IPS-15b (cell line): ENCODE measurements at regions not wholly inside any gene's neighbourhood (a gene's known extent, or its start where the extent isn't known, plus 50 kb on each side); places are given as distances from the start of the nearest gene placed in this dataset.

ENCODE experiments used
- H3K27me3 ChIP-seq: one replicate; pipeline ENCODE4 v1.6.1; 2013; ENCODE audit warnings: low read length; ENCODE audit not compliant: control insufficient read depth, insufficient read depth
- H3K36me3 ChIP-seq: one replicate; pipeline ENCODE4 v1.6.1; 2013; ENCODE audit warnings: low read length; ENCODE audit not compliant: control insufficient read depth, insufficient read depth
- H3K4me1 ChIP-seq: one replicate; pipeline ENCODE4 v1.6.1; 2013; ENCODE audit warnings: mild to moderate bottlenecking, low read length; ENCODE audit not compliant: control insufficient read depth, insufficient read depth
- H3K4me3 ChIP-seq: one replicate; pipeline ENCODE4 v1.5.1; 2013; ENCODE audit warnings: low read depth, low read length
- H3K9ac ChIP-seq: one replicate; pipeline ENCODE4 v1.6.1; 2013; ENCODE audit warnings: low read depth, mild to moderate bottlenecking, low read length
- H3K9me3 ChIP-seq: one replicate; pipeline ENCODE4 v1.6.1; 2013; ENCODE audit warnings: mild to moderate bottlenecking, low read length; ENCODE audit not compliant: control insufficient read depth, insufficient read depth

GRCh38 chr5:125969011-125969813, 454.0 kb upstream of the GRAMD2B start:
- Histone ChIP-seq H3K4me1 (no peaks in the 10 kb centered on the region), H3K4me3 (no peak overlapping the region), H3K27me3 (no peaks in the 10 kb centered on the region), H3K36me3 (no peaks in the 10 kb centered on the region), H3K9ac (no peak overlapping the region), H3K9me3 (no peaks in the 10 kb centered on the region)

DNA sequence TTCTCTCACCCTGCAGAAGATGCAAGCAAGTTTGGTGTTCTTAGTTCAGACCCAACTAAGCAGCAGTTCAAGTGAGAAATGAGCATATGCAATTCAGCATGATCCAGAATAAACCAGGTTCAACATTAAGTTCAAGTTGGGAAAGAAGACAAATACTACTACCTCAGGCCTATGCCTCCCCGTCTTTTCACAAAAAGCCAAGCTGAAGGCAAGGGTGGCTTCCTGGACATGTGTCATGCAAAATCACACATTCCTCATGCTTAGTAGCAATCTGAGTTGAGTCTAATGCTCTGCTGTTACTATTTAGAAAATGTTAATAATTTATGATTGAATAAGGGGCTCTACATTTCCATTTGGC, 453.4 kb upstream of the GRAMD2B start:
- no peaks in the 10 kb centered on the region for H3K4me1 ChIP-seq
- no peak overlapping the region for H3K4me3 ChIP-seq
- H3K9me3 ChIP-seq, result no peaks in the 10 kb centered on the region
- no peaks in the 10 kb centered on the region for H3K36me3 ChIP-seq
- H3K9ac ChIP-seq, result no peak overlapping the region
- H3K27me3 ChIP-seq, result no peaks in the 10 kb centered on the region

DNA sequence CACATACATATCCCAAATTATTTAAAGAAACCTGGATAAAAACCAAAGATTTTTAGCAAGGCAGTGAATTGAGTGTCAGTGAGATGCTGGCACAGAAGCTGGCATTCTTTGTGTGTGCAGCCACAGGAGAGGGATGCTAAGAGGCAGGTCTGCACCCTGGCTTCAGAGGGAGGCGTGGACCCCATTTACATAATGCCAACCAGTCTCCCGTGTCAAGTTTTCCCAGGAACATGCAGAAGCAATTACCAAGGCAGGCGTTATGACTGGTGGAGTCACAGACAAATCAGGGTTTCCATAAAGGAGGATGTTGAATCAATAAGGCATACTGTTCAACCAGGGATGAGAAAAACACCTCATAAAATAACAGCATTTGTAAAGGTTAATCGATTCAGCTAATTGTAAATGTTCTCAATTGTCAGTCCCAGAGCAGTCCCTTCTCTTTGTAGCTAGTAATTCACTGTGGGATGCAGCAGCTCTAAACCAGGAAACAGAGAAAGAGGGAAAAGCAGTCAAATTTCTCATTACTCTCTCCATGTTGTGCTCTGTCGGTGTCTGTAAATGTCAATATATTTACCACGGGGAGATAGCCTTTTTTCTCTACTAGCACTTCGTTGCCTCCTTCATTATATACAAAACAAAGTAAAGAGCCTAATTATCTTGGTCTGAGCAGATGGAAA, 452.4 kb upstream of the GRAMD2B start:
- no peak overlapping the region for H3K4me3 ChIP-seq
- no peak overlapping the region for H3K9ac ChIP-seq
- no peaks in the 10 kb centered on the region for H3K9me3 ChIP-seq
- no peaks in the 10 kb centered on the region for H3K4me1 ChIP-seq
- H3K27me3 ChIP-seq, result no peaks in the 10 kb centered on the region
- H3K36me3 ChIP-seq, result no peaks in the 10 kb centered on the region

GRCh38 chr5:125972706-125973105, 450.5 kb upstream of the GRAMD2B start:
- Histone ChIP-seq H3K4me3 (no peak overlapping the region), H3K9ac (no peak overlapping the region), H3K27me3 (no peaks in the 10 kb centered on the region), H3K4me1 (no peaks in the 10 kb centered on the region), H3K9me3 (no peaks in the 10 kb centered on the region), H3K36me3 (no peaks in the 10 kb centered on the region)

DNA sequence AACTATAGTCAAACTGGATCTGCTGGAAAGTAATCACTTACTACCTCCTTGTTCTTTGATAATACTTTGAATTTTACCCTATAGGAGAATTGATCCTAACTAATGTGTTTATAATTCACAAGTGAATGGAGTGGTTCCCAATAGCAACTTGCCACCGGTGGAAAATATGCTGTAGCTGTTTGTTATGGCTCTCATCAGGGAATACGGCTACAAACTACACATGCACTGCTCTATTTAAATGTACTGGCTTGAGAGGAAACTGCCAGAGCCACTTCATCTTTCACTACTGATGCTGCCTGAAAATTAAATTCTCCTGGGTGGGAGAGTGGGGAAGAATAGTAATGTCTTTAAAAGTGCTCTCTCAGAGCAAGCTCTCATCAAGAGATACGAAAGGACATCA, 448.5 kb upstream of the GRAMD2B start:
- Histone ChIP-seq H3K9ac (no peak overlapping the region), H3K36me3 (no peaks in the 10 kb centered on the region), H3K4me1 (no peaks in the 10 kb centered on the region), H3K27me3 (no peaks in the 10 kb centered on the region), H3K4me3 (no peak overlapping the region), H3K9me3 (no peaks in the 10 kb centered on the region)

DNA sequence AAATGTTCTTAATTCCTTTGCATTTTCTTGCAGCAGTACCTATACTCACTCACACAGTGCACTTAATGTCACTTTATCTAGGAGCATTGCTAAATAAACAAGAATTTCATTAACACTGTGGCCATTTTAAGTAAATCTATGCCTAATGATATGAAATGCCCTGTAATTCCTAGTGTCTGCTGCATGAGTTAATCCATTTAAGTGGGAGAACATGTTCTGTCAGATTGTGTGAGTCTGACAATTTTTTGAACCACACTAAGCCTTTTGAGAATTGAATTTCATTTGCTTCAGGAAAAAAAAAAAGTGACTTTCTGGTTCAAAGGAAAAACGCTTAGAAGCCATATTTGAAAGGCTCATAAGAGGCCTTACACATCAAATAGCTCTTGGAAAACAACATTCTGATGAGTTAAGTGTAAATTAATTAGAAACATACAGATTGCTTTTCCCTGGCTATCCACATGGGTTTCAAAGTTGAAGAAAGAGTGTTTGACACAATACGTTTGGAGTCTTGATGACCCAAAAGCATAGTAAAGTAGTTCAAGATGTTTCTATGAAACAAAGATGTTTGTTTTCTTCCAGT, 446.7 kb upstream of the GRAMD2B start:
- no peaks in the 10 kb centered on the region for H3K4me1 ChIP-seq
- no peak overlapping the region for H3K9ac ChIP-seq
- no peaks in the 10 kb centered on the region for H3K9me3 ChIP-seq
- no peaks in the 10 kb centered on the region for H3K27me3 ChIP-seq
- no peak overlapping the region for H3K4me3 ChIP-seq
- H3K36me3 ChIP-seq, result no peaks in the 10 kb centered on the region

DNA sequence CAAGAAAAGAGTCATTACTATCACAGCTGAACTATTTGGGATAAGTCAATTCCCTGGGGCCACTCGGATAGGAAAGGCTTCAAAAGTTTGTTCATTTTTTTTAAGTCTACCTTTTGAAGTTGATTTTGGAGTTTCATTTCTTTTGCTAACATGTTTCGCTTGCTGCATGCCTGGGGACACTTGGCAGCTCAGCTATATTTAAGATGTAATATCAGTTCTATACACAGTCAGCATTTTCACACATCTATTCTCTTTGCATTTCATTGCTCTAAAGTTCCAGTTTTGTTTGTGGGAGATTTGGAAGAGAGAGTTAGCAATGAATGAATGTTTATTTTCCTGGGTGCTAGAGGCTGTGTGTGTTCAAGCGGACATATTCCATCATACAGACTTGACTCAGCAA, 445.2 kb upstream of the GRAMD2B start:
- H3K4me1 ChIP-seq, result no peaks in the 10 kb centered on the region
- no peaks in the 10 kb centered on the region for H3K9me3 ChIP-seq
- no peaks in the 10 kb centered on the region for H3K27me3 ChIP-seq
- H3K36me3 ChIP-seq, result no peaks in the 10 kb centered on the region
- H3K4me3 ChIP-seq, result no peak overlapping the region
- no peak overlapping the region for H3K9ac ChIP-seq

- H3K36me3 ChIP-seq, result no peaks in the 10 kb centered on the region
- no peak overlapping the region for H3K4me3 ChIP-seq
- no peaks in the 10 kb centered on the region for H3K27me3 ChIP-seq
- no peaks in the 10 kb centered on the region for H3K4me1 ChIP-seq
- H3K9ac ChIP-seq, result no peak overlapping the region
- H3K9me3 ChIP-seq, result no peaks in the 10 kb centered on the region
These were observed 443.6 kb upstream of the GRAMD2B start for GRCh38 chr5:125979636-125980035.

DNA sequence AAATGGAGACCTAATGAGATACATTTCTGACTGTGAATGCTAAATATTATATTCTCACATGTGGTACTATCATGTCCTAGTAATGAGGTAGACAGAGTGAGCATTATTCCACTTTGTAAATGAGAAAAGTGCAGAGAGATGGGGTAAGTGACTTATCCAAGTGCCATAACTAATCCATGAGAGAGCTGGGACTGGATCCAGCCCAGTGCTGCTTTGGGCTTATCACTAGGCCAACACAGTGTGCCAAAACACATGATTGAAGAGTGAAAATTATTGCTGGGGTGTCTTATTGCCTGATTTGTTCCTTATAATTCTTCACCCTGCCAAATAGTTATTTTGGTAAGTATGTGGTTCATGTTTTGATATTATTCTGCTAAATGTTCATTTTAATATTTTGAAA, 442.2 kb upstream of the GRAMD2B start:
- Histone ChIP-seq H3K9me3 (no peaks in the 10 kb centered on the region), H3K36me3 (no peaks in the 10 kb centered on the region), H3K27me3 (no peaks in the 10 kb centered on the region), H3K4me3 (no peak overlapping the region), H3K4me1 (no peaks in the 10 kb centered on the region), H3K9ac (no peak overlapping the region)

DNA sequence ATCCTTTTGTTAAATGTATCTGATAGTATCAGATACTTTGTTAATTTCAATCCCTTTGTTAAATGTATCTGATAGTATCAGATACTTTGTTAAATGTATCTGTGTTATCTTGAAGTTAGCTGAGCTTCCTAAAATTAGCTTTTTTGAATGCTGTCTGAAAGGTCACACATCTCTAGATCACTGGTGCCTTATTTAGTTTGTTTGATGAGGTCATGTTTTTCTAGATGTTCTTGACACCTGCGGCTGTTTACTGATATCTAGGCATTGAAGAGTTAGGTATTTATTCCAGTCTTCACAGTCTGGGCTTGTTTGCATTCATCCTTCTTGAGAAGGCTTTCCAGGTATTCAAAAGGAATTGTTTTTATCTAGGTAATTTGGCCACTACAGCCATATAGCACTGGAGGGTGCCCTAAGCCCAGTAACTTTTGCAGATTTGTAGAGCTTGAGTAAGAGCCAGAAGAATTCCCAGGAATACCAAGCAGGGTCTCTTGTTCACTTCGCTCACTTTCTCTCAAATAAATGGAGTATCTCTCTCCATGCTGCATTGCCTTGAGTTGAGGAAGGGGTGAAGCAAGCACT, 435.4 kb upstream of the GRAMD2B start:
- no peaks in the 10 kb centered on the region for H3K9me3 ChIP-seq
- H3K9ac ChIP-seq, result no peak overlapping the region
- H3K36me3 ChIP-seq, result no peaks in the 10 kb centered on the region
- H3K4me1 ChIP-seq, result no peaks in the 10 kb centered on the region
- no peaks in the 10 kb centered on the region for H3K27me3 ChIP-seq
- H3K4me3 ChIP-seq, result no peak overlapping the region

DNA sequence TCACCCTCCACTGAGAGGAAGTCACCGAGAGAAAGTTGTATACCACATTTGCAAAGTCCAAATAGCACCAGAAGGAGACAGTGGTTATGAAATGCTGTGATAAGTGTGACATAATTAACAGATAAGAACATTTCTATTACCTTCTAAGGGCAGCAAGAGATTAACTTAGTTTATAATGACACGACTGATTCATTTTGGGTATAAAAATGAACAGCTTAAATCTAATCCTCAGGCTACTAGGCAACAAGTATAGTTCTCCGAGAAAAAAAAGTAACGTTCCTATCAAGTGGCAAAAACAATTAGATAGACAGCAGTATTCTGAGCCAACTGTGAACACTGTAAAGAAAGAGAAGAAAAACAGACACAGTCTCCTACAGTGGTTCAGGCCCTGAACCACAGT, 431.2 kb upstream of the GRAMD2B start:
- no peaks in the 10 kb centered on the region for H3K27me3 ChIP-seq
- no peak overlapping the region for H3K4me3 ChIP-seq
- H3K36me3 ChIP-seq, result no peaks in the 10 kb centered on the region
- no peaks in the 10 kb centered on the region for H3K9me3 ChIP-seq
- H3K4me1 ChIP-seq, result no peaks in the 10 kb centered on the region
- no peak overlapping the region for H3K9ac ChIP-seq
